BE2C (cell line): ENCODE measurements at regions not wholly inside any gene's neighbourhood (a gene's known extent, or its start where the extent isn't known, plus 50 kb on each side); places are given as distances from the start of the nearest gene placed in this dataset.

ENCODE experiments used
- DNase-seq: peaks from one replicate; pipeline ENCODE4 v3.0.0-alpha.2; 2020
- H3K27me3 ChIP-seq: fragments of 250-450 bp; sonication (Bioruptor Pico); 2 replicates; pipeline ENCODE4 v1.5.1; 2020; ENCODE audit warnings: mild to moderate bottlenecking
- H3K36me3 ChIP-seq: fragments of 250-450 bp; sonication (Bioruptor Pico); 2 replicates; pipeline ENCODE4 v1.5.1; 2020; ENCODE audit warnings: mild to moderate bottlenecking
- H3K4me1 ChIP-seq: fragments of 250-450 bp; sonication (Bioruptor Pico); 2 replicates; pipeline ENCODE4 v1.5.1; 2020
- H3K4me3 ChIP-seq: 2 replicates; pipeline ENCODE4 v1.5.1; 2011; ENCODE audit warnings: low read depth, low read length
- H3K9me3 ChIP-seq: fragments of 250-450 bp; sonication (Bioruptor Pico); 2 replicates; pipeline ENCODE4 v1.5.1; 2020
- CTCF ChIP-seq: IDR thresholded peaks from 2 replicates; pipeline ENCODE4 v1.5.1; 2012; ENCODE audit warnings: mild to moderate bottlenecking, low read depth, low read length

GRCh38 chr6:50922579-50923525 lies 104.2 kb downstream of the TFAP2B start:
- Histone ChIP-seq H3K36me3 (no peaks in the 10 kb centered on the region), H3K27me3 (no peaks in the 10 kb centered on the region), H3K4me3 (no peak overlapping the region), H3K9me3 (no peaks in the 10 kb centered on the region), H3K4me1 (no peaks in the 10 kb centered on the region)
- TF ChIP-seq CTCF, result no peak
- no peak for DNase-seq

GRCh38 chr6:50924758-50925157 lies 106.1 kb downstream of the TFAP2B start:
- H3K4me1 ChIP-seq, result no peaks in the 10 kb centered on the region
- no peak overlapping the region for H3K4me3 ChIP-seq
- H3K27me3 ChIP-seq, result no peaks in the 10 kb centered on the region
- DNase-seq, result no peak
- H3K9me3 ChIP-seq, result no peaks in the 10 kb centered on the region
- H3K36me3 ChIP-seq, result no peaks in the 10 kb centered on the region
- no peak for TF ChIP-seq CTCF

GRCh38 chr6:50925548-50925947 lies 106.9 kb downstream of the TFAP2B start:
- no peaks in the 10 kb centered on the region for H3K4me1 ChIP-seq
- no peak overlapping the region for H3K4me3 ChIP-seq
- no peaks in the 10 kb centered on the region for H3K9me3 ChIP-seq
- no peaks in the 10 kb centered on the region for H3K36me3 ChIP-seq
- no peak for TF ChIP-seq CTCF
- DNase-seq, result no peak
- no peaks in the 10 kb centered on the region for H3K27me3 ChIP-seq

DNA sequence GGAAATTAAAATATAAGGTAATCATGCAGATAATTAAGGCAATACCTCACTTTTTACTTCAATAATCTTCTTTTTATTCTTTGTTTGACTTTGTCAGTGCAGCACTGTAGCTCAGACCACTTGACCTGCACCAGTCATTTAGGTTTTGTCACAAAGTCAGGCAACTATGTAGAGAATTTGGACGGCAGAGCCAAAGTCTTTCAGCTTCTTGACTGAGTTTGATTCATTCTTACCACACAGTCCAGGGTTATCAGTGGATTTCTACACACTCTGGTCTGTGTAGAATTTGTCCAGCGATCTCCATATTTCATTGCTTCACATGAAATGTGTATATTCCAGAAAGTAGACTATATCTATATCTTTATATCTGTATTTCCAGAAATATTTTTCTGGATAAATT lies 107.3 kb downstream of the TFAP2B start:
- DNase-seq, result no peak
- no peak for TF ChIP-seq CTCF
- Histone ChIP-seq H3K27me3 (no peaks in the 10 kb centered on the region), H3K36me3 (no peaks in the 10 kb centered on the region), H3K4me3 (no peak overlapping the region), H3K9me3 (no peaks in the 10 kb centered on the region), H3K4me1 (no peaks in the 10 kb centered on the region)

GRCh38 chr6:50927800-50928199 lies 109.1 kb downstream of the TFAP2B start:
- Histone ChIP-seq H3K36me3 (no peaks in the 10 kb centered on the region), H3K4me3 (no peak overlapping the region), H3K9me3 (no peaks in the 10 kb centered on the region), H3K27me3 (no peaks in the 10 kb centered on the region), H3K4me1 (no peaks in the 10 kb centered on the region)
- no peak for TF ChIP-seq CTCF
- DNase-seq, result no peak

GRCh38 chr6:50929323-50929722 lies 110.7 kb downstream of the TFAP2B start:
- Histone ChIP-seq H3K36me3 (no peaks in the 10 kb centered on the region), H3K27me3 (no peaks in the 10 kb centered on the region), H3K4me1 (no peaks in the 10 kb centered on the region), H3K4me3 (no peak overlapping the region), H3K9me3 (no peaks in the 10 kb centered on the region)
- TF ChIP-seq CTCF, result no peak
- DNase-seq, result no peak
